ENCODE measurements at regions not wholly inside any gene's neighbourhood (a gene's known extent, or its start where the extent isn't known, plus 50 kb on each side); places are given as distances from the start of the nearest gene placed in this dataset.

GRCh38 chr3:102057781-102058421 is 208.6 kb downstream of the NFKBIZ start (continued):
- no peak for TF ChIP-seq TAF1 (IDR thresholded peaks at IDR 0.05; ENCODE audit: borderline replicate concordance, low read depth, low read length)
- TF ChIP-seq HCFC1 (IDR thresholded peaks at IDR 0.05; ENCODE audit: low read length), result no peak
- no peak for TF ChIP-seq CEBPB (IDR thresholded peaks at IDR 0.05; ENCODE audit: borderline replicate concordance in 1 of 2, low read depth in 2 of 2, low read length in 2 of 2)
- no peak for TF ChIP-seq TCF7 (IDR thresholded peaks at IDR 0.05; ENCODE audit: borderline replicate concordance)
- no peak for TF ChIP-seq NR2C2 (IDR thresholded peaks at IDR 0.05; ENCODE audit: borderline replicate concordance, control insufficient read depth, insufficient read length, low read depth)
- no peak for TF ChIP-seq KLF5 (IDR thresholded peaks at IDR 0.05; ENCODE audit: partially characterized antibody)
- no peak for TF ChIP-seq CUX1 (IDR thresholded peaks at IDR 0.05; ENCODE audit: insufficient replicate concordance, low read depth, low read length)
- TF ChIP-seq KDM1A (IDR thresholded peaks at IDR 0.05; ENCODE audit: borderline replicate concordance), result no peak
- TF ChIP-seq ZNF592 (IDR thresholded peaks at IDR 0.05), result no peak
- no peak for TF ChIP-seq TCF12 (IDR thresholded peaks at IDR 0.05; ENCODE audit: low read depth, low read length)
- TF ChIP-seq PAX8 (IDR thresholded peaks at IDR 0.05), result no peak
- TF ChIP-seq BHLHE40 (IDR thresholded peaks at IDR 0.05; ENCODE audit: borderline replicate concordance in 1 of 2, low read depth in 2 of 2, low read length in 1 of 2), result peak; percentile 43 to 61; a peak in 3 of 4 replicates
- no peak for TF ChIP-seq CHD2 (IDR thresholded peaks at IDR 0.05; ENCODE audit: borderline replicate concordance, low read depth, low read length)
- TF ChIP-seq SIX5 (IDR thresholded peaks at IDR 0.05; ENCODE audit: low read depth, low read length, severe bottlenecking), result no peak
- no peak for TF ChIP-seq PBX3 (IDR thresholded peaks at IDR 0.05; ENCODE audit: insufficient replicate concordance, low read depth, low read length)
- TF ChIP-seq RUNX3 (IDR thresholded peaks at IDR 0.05; ENCODE audit: low read length), result peak; percentile 98
- TF ChIP-seq GATAD2B (conservative IDR thresholded peaks at IDR 0.05; ENCODE audit: low read depth), result no peak
- no peak for TF ChIP-seq USF1 (IDR thresholded peaks at IDR 0.05; ENCODE audit: borderline replicate concordance, extremely low read length, insufficient read depth, low read depth, low read length)
